HG02610 (cell line): ENCODE measurements at regions not wholly inside any gene's neighbourhood (a gene's known extent, or its start where the extent isn't known, plus 50 kb on each side); places are given as distances from the start of the nearest gene placed in this dataset.
"Not testable (repeated sequence)": the region's sequence is repeated elsewhere in the genome, so short reads cannot be mapped to it uniquely, and the experiment has no call there.

Source experiments
- ATAC-seq: cut with Tn5 transposase; IDR thresholded peaks from one replicate; pipeline ENCODE4 v1.9.1; 2021; ENCODE audit warnings: mild to moderate bottlenecking, moderate library complexity; ENCODE audit not compliant: unreplicated experiment

DNA sequence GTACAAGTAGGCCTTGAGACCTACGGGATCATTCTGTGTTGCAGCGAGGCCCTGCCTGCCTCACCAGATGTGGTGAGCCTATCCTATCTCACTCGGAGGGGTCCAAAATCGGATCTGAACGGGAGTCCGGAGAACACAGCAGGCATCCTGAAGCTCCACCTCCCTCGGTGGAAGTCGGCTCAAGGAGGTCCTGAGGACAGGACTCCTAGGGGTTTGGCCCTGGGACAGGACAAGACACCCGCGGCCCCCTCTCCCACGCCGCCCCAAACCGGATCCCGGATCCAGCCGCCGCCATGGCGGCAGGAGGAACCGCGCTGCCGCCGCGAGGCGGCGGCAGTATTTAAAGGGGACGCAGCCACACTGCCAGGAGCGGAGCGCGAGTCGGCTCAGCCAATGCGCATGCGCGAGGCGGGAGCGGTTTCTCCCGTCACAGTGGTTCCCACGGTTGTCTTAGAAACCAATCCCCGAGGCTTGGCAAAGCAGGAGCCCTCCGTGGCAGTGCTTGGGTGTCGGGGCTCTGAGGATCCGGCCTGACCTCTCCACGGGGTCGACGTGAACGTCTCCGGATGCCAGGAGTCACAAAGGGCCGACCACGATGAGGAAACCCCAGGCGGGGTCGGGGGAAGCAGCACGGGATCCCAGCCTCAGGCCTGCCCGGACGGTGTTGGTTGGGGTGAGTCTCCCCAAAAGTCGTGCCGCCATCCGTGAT, 454.6 kb upstream of the ZNG1F start:
- ATAC-seq, result peak; percentile 100

- ATAC-seq, result not testable (repeated sequence)
Measured at GRCh38 chr9:41633726-41634125, 444.6 kb upstream of the ZNG1F start.

GRCh38 chr9:41623666-41624065, 434.5 kb upstream of the ZNG1F start:
- ATAC-seq, result not testable (repeated sequence)

- ATAC-seq, result not testable (repeated sequence)
Measured at GRCh38 chr9:41619254-41619653, 430.1 kb upstream of the ZNG1F start.

- ATAC-seq, result not testable (repeated sequence)
Measured at GRCh38 chr9:41606961-41607547, 417.9 kb upstream of the ZNG1F start.

DNA sequence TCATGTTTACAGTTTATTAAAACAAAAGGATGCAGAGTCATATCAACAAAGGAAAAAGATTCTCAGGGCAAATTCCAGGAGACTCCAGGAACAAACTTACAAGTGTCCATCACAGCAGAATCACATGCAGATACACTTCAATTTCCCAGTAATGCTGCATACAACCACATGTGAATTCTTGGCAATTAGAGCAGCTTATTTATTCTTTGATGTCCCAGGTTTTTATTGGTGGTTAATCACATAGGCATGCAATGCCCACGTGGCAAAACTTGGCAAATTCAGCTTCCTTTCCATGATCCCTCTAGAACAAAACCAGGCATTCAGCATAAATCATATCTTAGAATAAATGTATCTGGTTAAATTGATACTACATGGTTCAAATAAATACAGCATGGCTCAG, 376.5 kb upstream of the ZNG1F start:
- not testable (repeated sequence) for ATAC-seq
